NCI-H187 (cell line): ENCODE measurements at regions not wholly inside any gene's neighbourhood (a gene's known extent, or its start where the extent isn't known, plus 50 kb on each side); places are given as distances from the start of the nearest gene placed in this dataset.
"Not testable (repeated sequence)": the region's sequence is repeated elsewhere in the genome, so short reads cannot be mapped to it uniquely, and the experiment has no call there.

Source experiments
- DNase-seq, 2 experiments: peaks; one replicate each; lab custom pipeline; 2025; lab: John Stamatoyannopoulos, UW

- DNase-seq: no peak
These were observed 173.0 kb upstream of the PDE4D start for GRCh38 chr5:60066502-60066901.

GRCh38 chr5:60060389-60060788 lies 166.9 kb upstream of the PDE4D start:
- no peak for DNase-seq

DNA sequence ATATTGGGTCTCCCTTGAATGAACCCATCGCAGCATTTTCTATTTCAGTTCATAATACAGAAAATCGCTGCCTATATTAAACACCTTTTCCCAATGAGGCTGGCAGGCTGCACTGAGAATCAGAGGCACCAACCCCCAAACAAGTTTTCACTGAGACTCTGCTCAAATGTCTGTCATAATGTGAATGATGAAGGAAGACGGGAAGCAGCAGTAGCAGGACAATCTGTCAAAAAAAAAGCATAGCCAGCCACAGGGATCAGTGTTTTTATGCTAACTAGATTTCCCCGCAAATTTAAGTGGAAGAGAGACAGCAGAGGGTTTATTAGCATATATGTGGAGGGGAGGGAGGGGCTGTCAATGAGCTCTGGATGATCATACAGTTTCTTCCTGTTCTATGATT lies 162.7 kb upstream of the PDE4D start:
- no peak for DNase-seq

DNA sequence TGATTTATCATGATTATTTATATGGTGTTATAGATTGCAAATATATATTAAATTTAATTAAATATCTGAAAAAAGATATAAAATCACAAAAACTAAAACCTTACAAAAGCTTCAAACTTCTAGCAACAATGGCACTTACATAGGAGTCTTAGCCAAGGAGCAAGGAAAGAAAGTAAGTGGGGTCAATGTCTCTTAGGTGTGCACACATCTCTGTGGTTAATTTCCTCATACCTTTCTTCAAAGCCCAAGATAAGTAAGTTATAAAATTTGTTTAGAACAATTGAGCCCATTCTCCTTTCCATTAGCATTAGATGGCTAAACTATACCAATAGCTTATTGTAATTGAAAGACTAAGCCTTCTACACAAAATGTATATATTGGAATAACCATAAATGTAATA lies 161.6 kb upstream of the PDE4D start:
- no peak for DNase-seq

DNA sequence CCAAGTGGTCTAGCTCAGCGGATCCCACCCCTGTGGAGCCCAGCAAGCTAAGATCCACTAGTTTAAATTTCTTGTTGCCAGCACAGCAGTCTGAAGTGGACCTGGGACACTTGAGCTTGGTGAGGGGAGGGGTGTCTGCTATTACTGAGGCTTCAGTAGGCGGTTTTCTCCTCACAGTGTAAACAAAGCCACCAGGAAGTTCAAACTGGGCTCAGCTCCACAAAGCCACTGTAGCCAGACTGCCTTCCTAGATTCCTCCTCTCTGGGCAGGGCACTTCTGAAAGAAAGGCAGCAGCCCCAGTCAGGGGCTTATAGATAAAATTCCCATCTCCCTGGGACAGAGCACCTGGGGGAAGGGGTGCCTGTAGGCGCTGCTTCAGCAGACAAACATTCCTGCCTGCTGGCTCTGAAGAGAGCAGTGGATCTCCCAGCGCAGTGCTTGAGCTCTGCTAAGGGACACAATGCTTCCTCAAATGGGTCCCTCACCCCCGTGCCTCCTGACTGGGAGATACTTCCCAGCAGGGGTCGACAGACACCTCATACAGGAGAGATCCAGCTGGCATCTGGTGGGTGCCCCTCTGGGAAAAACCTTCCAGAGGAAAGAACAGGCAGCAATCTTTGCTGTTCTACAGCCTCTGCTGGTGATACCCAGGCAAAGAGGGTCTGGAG lies 148.6 kb upstream of the PDE4D start:
- DNase-seq: peak in 1 of 2 experiments; percentile 10

- not testable (repeated sequence) for DNase-seq
These were observed 148.0 kb upstream of the PDE4D start for GRCh38 chr5:60041508-60041907.

DNA sequence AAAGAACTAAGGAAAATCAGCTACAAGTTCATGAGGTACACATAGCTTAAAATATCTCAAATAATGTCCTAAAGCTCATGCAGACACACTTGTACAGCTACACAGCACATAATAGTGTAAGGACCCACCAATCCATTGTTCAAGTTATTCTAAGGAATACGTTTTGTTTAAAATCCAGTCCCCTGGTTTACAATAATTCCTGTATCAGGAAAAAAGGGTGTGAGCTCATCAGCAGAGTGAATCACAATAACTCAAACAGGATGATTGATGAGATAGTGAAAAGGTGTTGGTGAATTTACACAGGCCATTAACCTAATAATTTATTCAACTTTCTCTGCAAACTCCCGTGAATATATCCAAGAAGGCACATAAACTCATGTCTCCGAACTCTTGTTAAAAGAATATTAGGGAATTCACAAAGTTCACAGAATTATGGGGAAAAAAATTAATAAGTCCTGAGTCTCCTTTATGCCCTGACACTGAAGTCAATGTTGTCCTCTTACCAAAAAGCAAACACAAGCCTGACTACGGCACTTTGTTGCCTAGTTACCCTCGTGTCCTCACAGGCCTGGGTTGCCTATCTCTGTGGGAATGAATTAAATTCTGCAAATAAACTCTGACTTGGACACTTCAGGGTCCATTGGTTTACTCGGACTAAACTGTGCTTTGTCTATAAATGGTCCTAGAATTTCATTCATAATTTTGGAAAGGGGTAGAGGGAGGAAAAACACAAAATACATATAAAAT lies 142.8 kb upstream of the PDE4D start:
- DNase-seq: no peak

DNA sequence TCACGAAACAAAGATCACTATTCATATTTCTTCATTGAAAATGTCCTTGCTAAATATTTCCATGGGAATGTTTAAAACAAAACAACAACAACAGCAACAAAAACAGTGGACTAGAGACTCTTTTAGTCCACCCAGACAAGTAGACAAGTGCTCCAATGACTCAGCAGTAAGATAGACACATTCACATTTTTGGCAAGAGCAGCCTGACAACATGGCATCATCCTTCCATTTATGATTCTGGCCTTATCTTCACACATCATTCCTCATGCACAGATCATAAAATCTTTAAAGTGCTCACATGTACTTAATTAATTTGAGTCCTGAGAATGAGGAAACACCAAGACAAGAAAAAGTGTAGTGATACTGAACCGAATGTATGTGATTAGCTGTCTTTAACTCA lies 132.6 kb upstream of the PDE4D start:
- no peak for DNase-seq

DNA sequence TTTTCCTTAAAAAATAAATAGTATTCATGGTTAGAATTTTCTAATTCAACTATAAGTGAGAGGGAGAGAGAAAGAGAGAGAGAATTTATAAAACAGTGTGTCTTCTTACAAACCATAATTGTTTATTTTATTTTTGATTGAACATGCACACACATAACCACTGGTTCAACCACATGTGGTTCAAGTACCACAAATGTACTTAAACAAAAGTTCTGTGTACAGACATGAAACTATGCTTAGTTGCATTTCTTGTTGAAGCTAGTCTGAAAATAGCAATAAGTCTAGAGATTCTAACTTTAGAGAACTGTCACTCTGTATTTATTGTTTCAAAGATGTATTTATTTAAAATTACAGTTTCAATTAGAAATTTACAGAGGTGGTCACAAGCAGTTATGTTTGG lies 130.6 kb upstream of the PDE4D start:
- no peak for DNase-seq

DNA sequence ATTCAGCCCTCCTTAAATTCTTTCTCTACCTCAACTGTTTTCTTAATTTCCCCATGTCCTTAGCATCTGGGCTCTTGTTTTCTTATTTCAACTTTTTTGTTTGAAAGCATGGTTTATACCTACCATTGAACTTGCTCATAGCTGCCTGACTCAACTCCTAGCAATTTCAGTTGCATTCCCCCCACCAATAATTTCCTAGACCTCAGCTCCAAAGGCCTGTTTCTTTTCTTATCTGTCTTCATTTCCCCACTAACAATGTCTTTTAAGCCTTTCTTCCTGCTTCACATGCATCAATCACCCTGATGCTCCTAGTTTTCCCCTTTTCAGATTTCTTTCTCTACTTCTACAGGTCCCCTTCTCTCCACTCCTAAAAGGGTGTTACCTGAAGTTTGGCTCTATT lies 129.7 kb upstream of the PDE4D start:
- no peak for DNase-seq

DNA sequence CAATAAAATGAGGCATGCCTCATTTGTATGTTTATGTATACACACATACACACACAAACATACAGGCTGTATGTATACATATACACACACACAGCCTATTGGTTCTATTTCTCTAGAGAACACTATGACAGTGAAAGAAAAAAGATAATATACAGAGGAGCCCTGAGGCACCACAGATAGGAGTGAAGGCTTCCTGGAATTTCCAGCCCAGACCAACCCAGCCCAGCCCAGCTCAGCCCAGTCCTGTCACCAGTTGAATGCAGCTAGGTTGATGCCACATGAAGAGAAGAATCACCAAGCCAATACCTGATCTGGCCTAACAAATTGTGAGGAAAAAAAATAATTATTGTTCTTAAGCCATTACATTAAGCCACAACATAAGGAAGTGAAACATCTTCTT lies 126.9 kb upstream of the PDE4D start:
- DNase-seq: no peak

- not testable (repeated sequence) for DNase-seq
These were observed 125.4 kb upstream of the PDE4D start for GRCh38 chr5:60018960-60019359.

DNA sequence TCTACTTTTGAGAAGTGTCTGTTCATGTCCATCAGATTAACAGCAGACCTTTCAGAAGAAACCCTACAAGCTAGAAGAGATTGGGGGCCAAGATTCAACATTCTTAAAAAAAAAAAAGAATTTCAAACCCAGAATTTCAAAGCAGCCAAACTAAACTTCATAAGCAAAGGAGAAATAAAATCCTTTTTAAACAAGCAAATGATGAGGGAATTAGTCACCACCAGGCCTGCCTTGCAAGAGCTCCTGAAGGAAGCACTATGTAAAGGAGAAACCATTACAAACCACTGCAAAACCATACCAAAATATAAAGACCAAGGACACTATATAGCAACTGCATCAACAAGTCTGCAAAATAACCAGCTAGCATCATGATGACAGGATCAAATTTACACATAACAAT lies 124.6 kb upstream of the PDE4D start:
- no peak for DNase-seq

DNA sequence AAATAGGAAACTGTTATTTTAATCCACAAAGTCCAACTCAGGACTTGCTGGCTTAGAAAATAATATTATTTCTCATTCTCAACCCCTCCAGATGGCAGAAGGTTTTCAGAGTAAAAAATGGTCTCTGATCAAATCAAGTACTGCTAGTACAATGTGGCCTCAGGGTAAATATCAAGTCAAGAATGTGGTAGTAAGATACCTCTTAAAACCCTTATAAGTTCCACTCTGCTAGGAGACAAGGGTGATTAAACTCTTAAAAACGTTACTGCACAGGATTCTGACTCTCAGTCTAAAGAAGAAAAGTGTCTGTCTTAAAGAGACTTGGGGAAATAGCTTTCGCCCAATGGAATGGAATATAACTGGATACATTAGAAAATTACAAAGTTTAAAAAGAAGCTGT lies 120.8 kb upstream of the PDE4D start:
- no peak for DNase-seq

DNA sequence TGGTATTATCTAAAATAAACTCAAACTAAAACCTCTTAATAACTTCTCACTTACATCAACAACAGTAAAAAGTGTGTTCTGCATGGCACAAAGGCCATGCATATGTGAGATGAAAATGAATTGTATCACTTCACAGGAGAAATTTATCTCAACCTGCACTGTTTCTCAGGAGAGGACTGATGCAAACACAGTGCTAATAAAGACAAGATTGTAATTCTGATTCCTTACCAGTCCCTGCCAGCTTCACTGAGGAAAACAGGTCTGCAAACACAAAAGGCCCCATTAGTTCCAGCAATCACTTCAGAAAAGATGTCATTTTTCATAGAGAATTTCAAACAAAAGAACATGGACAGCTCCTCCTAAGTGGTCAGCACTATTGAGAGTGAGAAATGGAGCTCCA lies 117.3 kb upstream of the PDE4D start:
- DNase-seq: no peak

DNA sequence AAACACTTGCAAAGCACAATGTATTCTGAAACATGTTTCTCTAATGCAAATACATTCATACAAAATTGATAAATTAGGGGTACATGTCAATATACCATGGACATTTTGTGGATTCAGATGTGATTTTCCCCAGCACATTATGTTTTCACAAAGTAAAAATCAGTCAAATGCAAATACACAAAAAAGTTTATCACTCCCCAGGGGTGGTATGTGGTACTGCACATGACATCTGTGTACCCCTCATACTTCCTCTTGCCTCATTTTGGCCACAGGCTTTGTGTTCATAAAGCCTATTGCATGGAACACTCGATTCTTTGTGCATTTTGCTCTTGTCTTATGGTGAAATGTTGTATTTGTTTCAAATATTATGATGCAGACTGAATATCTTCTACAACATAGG lies 116.8 kb upstream of the PDE4D start:
- DNase-seq: no peak

DNA sequence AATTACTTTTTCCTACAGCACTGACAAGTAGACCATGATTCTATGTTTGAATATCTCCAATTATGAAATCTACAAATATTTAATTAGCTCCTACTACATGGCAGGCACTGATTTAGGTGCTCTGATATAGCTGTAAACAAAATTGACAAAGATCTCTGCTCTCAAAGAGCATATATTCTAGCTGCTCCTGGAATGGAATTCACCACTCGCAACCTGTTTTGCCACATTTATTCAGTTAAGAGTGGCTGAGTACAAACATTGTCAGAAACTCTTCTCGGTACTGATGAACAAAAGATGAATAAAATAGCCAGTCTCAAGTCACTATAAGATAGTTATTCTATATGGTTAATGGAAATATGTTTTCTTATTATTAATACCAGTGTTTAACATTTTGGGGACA lies 114.2 kb upstream of the PDE4D start:
- DNase-seq: no peak

GRCh38 chr5:59999056-59999455 lies 105.5 kb upstream of the PDE4D start:
- no peak for DNase-seq

- no peak for DNase-seq
These were observed 98.7 kb upstream of the PDE4D start for GRCh38 chr5:59992206-59992605.

GRCh38 chr5:59988396-59988795 lies 94.9 kb upstream of the PDE4D start:
- no peak for DNase-seq

DNA sequence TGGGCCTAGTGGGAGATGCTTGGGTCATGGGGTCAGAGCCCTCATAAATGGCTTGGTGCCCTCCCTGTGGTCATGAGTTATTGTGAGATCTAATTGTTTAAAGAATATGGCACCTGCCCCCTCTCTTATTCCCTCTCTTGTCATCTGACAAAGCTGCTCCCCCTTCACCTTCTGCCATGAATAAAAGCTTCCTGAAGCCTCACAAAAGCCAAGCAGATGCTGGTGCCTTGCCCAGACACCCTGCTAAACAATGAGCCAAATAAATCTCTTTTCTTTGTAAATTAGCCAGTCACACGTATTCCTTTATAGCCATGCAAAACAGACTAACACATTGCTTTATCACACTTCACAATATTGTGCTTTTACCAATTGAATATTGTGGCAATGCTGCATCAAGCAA lies 82.8 kb upstream of the PDE4D start:
- DNase-seq: no peak

- DNase-seq: no peak
These were observed 78.5 kb upstream of the PDE4D start for GRCh38 chr5:59972043-59972442.

DNA sequence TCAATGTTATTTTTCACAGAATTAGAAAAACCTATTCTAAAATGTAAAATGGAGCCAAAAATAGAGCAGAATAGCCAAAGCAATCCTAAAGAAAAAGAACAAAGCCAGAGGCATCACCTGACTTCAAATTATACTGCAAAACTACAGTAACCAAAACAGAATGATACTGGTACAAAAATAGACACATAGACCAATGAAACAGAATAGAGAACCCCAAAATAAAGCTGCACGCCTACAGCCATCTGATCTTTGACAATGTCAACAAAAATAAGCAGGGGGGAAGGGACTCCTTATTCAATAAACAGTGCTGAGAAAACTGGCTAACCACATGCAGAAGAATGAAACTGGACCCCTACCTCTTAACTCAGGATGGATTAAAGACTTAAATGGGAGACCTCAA lies 65.8 kb upstream of the PDE4D start:
- DNase-seq: no peak
